ENCODE measurements at regions not wholly inside any gene's neighbourhood (a gene's known extent, or its start where the extent isn't known, plus 50 kb on each side); places are given as distances from the start of the nearest gene placed in this dataset.

GRCh38 chr1:5459839-5460610, 532.2 kb downstream of the NPHP4 start:
- TF ChIP-seq CTCF (IDR thresholded peaks at IDR 0.05 in 4 of 5, conservative IDR thresholded peaks at IDR 0.05 in 1 of 5) (no peak), POLR2A (IDR thresholded peaks at IDR 0.05) (no peak)

Measured in gastrocnemius medialis (tissue), 4 donors.